HG02884 (cell line): ENCODE measurements at regions not wholly inside any gene's neighbourhood (a gene's known extent, or its start where the extent isn't known, plus 50 kb on each side); places are given as distances from the start of the nearest gene placed in this dataset.

Experiments used
- ATAC-seq: cut with Tn5 transposase; IDR thresholded peaks from one replicate; pipeline ENCODE4 v1.9.1; 2021; ENCODE audit warnings: mild to moderate bottlenecking, moderate library complexity; ENCODE audit not compliant: unreplicated experiment

DNA sequence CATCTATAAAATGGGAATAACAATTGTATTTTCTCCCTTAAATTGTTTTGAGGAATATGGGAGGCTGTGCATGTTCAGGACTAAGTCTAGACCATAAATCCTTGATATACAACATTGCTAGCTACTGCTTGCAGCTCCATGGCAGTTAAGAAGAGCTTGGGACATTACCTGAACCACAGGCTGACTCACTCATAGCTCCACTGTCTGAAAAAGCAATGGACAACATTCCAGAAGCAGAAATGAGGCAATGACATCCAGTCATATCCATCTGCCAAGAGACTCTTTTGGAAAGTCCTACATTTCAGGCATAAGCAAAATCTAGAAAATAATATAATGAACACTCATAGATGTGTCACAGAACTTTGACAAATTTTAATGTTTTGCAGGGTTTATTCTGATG, 167.3 kb upstream of the LEF1 start:
- ATAC-seq, result no peak

DNA sequence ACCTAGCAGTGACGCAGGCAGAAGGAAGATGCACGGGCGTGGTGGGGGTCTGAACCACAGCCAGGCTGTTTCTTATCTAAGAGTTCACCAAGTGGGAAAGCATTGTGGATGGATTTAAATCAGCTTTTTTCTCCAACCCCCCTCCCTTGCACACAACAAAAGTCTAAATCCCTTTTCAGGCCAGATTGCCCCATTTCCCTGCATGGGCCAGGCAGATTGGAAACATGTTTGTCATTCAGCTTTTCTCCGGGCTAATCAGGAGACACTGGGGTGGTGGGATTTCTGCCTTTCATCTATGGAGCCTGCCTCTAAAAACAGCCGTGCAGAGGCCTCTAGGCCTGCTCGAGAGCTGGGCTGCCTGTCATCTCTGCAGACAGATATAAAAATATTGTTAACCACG, 166.3 kb upstream of the LEF1 start:
- ATAC-seq, result no peak

DNA sequence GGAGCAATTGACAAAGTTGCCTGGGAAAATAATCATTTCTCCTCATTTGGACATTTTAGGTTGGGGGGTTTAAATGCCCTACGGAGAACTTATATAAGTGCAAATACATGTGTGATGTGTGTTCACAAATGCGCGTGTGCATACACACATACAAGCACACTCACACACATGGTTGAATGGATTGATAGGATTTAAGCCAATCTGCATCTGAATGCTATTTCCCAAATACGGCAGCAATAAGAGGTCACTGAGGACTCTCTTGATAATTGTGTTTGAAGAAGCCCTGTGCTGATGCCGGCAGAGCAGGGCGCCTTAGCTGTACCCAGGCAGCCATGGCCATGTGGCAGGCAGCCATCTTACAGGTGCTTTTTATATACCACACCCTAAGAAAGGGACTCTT, 165.3 kb upstream of the LEF1 start:
- no peak for ATAC-seq

DNA sequence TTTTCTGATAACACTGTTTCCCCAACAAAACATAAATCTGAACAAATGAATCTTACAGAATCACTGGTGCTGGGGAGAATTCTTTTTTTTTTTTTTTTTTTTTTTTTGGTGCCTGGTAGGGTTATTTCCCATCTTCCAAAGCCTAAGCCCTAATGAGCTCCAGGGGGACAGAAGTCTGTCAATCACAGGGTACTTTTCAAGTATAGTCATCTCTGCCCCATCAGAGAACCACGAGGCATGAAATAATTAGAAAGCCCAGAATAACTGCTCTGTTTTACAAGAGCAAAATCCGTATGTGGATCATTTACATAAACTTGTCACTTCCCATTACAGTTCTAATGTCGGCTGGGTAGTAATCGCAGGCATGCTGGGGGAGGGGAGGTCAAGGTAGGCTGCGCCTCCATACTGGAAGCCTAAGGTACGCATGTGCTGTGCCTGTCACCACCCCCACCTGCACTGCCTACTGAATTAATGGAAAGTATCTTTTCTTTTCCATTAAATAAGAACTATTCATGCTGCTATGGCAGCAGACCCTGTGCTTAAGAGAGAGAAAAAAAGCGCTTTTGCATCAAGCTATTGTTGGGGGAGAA, 164.7 kb upstream of the LEF1 start:
- ATAC-seq, result no peak

DNA sequence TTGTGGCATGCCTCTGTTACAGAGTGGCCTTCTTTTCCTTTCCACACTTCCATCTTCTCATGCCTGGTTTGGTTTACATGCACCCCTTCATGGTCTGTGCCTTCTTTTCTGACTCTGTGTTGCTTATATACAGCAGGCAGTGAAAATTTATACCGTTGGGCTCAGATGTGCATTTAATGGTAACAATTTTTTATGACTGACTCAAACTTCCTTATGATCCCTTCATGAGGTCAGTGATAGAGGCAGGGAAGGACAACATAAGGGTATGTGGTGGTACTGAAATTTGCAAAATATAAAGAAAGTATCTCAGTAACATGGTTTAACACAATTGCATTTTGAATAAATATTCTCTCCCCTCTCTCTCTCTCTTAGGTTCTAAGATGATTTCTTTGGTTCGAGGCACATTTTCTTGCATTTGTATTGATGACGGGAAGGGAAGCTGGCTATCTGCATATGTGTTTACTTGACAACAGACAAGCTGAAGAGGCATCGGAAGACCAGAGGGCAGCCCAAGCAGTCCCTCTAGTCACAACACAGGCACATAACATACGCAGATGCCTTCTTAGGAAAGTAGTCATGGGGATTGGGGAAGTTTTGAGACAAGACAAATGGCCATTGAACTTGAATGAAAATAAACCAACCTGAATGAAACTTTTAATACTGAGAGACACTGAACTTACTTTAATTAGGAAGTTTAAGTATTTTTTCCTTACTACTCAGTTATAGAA, 163.3 kb upstream of the LEF1 start:
- no peak for ATAC-seq

DNA sequence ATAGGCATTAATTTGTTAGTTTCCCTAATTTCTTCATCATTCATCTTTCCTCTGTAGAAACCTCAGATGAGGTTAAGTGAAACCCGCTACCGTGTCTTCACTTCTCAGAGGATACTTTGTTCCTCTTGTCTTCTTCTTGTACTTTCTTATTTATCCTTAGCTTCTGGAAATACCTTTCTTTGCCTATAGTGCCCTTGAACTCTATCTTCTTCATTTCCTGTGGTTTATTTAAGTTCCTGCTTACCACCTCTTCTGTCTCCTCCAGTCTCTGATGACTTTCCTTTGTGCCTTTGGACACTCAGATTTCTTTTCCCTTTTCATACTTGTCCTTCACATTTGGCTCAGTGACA, 159.6 kb upstream of the LEF1 start:
- no peak for ATAC-seq

DNA sequence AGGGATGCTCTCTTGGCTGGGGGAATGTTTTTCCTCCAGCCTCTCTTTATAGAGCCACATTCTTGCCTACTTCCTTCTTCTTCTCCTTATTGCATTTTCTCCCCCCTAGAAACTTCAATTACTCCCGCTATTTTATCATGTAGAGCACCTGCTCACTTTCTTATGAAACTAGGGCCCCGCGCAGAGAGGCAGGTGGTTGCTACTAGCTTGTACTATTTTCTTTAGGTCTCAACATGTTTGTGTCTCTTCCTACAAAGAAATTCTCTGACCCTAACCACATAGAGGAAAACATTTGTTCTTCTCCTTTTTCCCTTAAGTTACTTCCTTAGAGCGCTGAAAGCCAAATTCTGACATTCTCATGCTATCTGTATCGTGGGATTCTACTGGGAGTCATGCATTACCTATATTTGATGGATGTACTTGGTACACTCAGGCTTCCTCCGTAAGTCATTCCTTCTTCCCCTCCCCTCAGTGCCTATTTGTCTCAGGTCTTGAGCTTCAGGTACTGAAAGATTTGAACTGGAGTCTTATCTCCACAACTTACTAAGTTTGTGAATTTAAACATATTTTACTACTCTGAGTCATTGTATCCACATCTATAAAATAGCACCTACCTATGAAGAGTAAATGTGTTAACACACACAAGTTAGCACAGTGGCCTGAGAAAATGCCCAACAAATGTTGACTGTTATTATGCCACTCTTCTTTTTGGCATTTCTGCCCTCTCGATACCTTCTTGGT, 159.1 kb upstream of the LEF1 start:
- ATAC-seq, result no peak

DNA sequence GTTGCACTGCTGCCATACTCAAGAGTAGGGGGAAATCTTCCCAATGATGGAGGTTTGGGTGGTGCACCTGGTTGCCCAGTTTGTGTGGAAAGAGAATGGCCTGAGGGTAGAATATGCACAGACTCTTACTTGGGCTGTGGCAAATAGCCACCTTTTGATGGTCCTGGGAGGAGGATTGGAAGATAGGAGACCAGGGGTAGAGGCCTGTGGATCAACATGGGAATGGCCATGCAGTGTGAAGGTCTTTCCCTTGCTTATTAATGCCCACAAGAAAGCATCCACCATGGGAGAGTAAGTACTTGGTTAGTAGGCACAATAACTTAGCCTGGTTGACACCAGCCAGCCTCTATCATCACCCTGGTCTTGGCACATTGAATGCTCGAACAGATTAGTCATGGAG, 156.8 kb upstream of the LEF1 start:
- ATAC-seq, result no peak

DNA sequence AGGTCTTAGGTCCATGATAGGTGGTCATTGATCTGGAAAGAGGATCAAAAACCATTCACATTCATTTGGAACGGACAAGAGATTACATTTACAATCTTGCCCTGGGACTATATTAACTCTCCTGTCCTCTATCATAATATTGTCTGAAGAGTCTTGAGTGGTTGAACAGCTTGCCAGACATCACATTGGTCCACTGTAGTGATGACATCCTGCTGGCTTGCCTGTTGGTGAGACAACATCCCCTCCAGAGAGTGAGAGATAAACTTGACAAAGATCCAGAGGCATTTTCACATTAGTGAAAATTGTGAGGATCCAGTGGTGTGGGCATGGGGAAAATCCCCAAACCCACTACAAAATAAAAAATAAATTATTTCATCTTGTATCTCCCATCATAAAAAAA, 155.7 kb upstream of the LEF1 start:
- ATAC-seq, result no peak

DNA sequence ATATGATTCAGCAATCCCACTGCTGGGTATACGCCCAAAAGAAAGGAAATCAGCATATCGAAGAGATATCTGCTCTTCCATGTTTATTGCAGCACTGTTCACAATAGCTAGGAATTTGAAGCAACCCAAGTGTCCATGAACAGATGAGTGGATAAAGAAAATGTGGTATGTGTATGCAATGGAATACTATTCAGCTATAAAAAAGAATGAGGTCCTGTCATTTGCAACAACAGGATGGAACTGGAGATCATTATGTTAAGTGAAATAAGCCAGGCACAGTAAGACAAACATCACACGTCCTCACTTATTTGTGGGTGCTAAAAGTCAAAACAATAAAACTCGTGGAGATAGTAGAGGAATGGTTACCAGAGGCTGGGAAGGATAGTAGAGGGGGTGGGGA, 153.8 kb upstream of the LEF1 start:
- ATAC-seq, result no peak

DNA sequence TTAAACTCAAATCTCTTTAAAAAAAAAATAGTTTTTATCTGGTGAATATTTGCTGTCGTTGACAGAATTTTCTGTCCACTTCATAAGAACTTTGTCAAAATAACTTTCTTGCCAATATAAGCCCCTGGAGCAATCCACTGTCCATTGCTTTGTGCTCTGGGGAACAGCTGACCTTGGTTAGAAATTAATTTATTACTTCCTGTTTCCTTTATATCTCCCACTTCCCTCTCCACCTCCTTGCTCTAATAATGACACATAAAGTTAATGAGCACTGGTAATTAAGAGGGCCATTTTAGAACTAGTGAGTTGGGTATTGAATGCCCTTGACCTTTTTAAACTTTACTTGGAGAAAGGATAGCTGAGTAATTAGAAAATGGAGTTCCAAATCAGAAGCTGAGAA, 151.3 kb upstream of the LEF1 start:
- ATAC-seq, result no peak

DNA sequence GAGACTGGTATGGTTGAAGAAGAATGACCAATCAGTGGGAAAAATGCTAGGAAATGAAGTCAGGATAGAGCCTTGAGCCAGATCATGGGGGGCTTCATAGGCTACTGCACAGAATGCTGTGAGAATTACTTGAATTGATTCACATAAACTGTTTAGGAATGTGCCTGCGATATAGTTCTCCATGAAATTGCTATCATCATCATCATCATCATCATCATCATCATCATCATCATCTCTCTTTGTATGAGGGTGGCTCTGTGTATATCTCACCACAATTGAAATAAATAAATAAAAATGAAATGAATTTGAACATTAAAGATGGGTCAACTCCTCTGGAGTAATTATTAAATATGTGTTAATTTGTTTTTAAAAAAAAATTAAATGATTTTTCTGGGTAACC, 148.6 kb upstream of the LEF1 start:
- no peak for ATAC-seq

DNA sequence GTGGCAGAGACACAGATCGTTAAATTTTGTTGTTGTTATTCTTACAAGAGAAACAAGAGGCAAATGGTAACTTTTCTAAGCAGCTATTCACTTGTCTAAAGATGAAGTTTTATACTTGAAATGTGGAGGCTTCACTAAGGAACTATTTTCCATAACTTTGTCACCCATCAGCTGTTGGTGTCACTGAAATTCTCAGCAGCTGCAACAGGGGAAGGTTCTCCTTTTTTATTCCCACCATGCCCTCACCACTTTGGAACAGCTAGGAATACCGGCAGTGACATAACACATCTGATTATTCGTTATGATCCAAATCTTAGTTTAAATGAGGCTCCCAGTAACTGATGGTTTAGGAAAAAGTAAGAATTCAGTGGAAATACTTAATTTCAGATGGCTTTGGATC, 147.0 kb upstream of the LEF1 start:
- no peak for ATAC-seq

DNA sequence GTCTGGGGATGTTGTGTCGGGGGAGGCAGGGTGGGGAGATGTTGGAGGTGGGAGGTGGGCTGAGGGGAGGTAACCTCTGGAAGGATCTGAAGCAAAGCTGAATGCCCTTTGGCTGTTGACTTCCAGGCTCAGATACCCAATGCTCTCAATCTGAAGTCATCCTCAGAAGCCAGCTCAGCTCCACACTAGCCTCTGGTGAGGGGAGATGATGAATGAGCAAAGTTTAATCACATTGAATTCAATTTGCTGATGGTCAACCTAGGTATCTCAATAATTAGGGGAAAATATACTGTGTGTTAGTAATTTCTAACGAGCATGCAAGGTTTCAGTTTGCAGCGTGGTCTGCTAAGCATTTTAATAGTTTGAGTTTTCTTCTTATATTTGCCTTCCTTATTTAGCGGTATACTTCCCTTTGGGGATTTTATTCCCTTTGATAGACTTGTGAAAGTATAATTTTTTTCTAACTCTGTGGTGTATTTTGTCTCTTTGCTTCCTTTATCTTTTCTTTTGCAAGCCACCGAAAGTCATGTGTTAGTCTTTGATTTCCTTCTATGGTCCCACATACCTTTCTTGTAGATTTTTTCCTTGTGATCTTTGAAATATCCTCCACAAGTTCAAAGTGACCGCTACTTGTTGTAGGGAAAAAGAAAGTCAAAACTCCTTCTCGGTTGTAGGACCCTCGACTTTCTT, 146.3 kb upstream of the LEF1 start:
- ATAC-seq, result no peak

DNA sequence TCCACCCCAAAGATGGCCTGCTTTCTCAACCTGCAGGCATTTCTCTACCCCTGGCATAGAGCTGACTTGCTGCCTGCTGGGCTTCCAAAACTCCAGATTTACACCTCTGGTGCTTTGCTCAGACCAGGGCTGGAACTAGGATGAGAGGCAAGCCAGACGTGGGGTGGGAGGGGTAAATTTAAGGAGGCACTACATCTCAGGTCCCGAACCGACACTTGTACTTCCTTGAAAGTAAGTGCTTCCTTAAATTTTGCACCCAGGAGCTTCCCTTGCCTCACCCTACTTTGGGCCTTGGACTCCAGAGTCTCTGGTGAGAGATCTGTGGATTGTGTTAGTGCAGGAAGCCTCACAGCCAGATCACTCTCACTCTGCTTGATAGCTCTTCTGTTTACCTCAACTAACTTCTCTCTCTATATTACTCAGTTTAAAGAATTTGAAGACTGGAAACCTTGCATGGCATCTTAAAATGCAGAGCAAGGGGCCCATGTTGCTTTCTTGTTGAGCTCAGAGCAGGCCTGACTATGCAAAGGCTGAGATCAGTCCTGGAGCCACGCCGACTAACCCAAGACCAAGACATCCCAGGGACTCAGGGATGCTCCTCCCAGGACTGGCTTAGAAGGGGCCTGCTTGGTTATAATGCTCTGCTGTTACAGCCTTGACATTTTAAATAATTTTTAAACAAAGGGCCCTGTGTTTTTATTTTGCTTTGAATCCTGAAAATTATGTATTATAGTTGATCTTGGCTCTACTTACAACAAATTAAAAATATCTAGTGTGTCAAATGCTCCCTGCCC, 145.0 kb upstream of the LEF1 start:
- ATAC-seq, result no peak

DNA sequence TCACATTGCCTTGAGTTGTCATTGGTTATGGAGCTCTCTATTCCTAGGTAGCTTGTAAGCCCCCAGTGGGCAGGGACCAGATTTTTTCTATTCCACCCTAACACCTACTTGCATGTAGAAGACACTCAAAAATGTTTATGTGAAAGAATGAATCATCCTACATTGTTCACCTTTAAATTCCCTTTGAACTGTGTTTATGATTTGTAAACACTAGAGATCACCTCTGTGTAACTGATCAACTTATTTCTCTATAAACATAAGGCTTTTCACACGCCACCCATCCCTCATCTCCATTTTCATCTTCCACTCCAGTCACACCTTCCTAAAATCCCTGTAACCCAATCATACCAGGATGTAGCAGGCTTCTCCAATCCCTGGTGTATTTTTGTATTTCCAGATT, 142.6 kb upstream of the LEF1 start:
- ATAC-seq, result no peak

DNA sequence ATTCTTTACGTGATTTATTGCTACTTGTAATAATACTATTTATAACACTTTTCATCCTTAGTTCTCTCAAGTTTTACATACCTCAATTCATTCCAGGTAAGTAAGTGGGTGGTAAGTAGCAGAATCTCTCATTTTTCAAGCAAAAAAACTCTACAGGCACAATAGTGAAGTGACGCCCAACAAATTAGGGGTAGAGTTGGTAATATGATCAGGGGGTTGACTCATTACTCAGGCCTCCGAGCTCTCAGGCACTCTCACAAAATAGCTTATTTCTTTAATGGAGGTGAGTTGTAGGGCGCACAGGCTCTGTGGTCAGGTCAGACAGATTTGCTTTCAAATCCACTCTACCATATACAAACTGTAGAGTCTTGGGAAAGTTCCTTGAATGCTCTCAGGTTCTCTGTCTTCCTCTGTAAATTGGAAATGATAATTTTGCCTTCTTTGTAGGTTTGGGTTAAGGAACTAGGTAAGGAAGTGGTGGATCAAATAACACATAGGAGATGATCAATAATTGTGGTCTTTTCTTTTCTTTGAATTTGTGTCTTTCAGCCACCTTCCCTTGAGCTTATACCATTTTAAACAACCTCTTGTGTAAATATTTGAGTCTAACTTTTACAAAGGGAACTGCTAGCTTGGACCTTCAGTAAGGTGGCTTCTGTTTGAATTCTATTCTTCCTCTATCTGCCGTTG, 134.9 kb upstream of the LEF1 start:
- no peak for ATAC-seq

DNA sequence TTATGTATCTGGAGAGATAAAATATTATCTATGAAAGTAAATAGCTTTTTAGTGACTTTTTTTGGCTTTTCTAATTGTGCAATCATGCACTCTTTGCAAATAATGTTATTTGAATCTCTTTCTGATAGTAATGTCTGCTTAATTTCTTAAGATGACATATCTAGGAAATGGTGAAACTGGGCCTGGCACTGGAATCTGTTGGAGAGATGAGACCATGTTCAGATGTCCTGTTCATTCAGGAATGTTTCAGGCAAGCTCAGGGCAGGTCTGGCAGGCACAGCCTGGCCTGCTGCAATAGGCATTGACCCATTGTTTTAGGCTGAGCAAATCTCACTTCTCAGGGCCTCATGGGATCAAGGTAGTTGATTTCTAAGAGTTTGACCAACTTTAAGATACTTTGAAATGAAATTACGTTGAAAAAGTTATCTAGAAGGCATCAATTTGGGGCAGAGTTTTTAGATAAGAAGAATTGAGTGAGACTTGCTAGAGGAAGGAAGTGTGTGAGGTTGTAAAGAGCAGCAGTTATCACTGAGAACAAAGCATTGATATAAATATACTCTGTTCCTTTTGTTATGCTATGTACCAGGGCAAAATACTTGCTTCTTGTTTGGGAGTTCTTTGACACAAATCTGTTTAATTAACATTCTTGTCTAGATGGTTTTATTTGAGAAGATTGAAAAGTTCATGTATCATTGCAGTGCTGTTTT, 133.0 kb upstream of the LEF1 start:
- ATAC-seq, result no peak

DNA sequence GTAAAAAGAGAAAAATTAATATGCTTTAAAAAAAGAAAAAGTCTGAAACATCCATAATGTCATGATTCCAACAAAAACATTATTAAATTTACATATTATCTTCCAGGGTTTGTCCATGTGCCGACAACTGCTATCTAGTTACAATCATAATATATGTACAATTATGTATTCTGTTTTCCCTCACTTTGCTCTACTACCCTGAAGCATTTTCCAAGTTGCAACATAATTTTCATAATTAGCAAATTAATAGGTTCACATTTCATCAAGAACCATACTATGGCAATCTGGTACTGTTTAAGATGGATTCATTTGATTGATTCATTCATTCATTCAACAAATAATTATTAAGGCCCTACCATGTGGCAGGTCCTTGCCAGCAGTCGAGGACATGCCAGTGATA, 128.9 kb upstream of the LEF1 start:
- ATAC-seq, result no peak

DNA sequence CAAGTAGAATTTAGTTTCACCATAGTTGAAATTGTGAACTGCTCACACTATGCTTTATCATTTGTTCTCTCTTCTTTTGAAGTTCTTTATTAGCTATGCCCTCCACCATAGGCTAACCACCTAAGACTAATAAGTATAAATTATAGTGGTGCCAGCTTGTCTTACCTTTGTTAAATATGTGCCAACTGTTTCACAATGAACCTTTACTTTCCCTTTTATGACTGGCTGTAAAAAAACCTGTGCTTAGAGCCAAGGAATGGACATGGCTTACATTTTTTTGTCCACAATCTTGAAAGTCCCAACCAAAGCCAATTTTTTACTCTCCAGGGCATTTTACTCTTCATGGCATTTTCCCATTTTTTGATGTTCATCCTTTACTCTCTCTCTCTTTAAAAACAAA, 123.5 kb upstream of the LEF1 start:
- ATAC-seq, result no peak
